ENCODE measurements at regions not wholly inside any gene's neighbourhood (a gene's known extent, or its start where the extent isn't known, plus 50 kb on each side); places are given as distances from the start of the nearest gene placed in this dataset.
A peak's percentile ranks its signal among the peaks of the same experiment; 100 is the strongest.

DNA sequence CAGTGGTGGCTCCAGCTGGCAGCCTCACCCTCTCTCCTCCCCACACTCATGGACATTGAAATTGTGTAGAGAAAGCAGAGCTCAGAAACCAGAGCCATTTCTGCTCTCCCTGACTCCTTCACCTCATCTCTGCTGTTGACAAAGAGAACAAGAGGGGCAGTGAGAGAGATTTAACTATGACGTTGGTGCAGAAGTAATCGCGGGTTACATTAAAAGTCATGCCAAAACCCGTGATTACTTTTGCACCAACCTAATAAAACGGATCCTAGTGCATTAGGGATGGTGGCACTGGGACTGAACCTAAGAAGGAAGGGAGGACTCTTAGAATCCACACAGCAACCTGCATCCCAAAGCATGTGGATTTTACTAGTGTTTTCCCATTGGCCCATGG is 113.3 kb upstream of the CDC42EP3 start:
- Histone ChIP-seq H3K27me3 (ENCODE audit: control insufficient read depth in 2 of 2, insufficient read depth in 1 of 2, low read length in 1 of 2) (no peaks in the 10 kb centered on the region), H3K4me1 (ENCODE audit: control insufficient read depth in 2 of 2, insufficient read depth in 2 of 2, low read length in 2 of 2) (peaks cover 0 to 5% of the 10 kb centered on the region in 2 donors), H3K36me3 (ENCODE audit: control insufficient read depth in 2 of 2, insufficient read depth in 2 of 2, low read length in 1 of 2) (no peaks in the 10 kb centered on the region), H3K4me3 (ENCODE audit: low read length in 2 of 2) (no peak overlapping the region), H3K9me3 (ENCODE audit: control insufficient read depth in 2 of 2, insufficient read depth in 1 of 2, low read length in 1 of 2) (peaks cover 0 to 5% of the 10 kb centered on the region in 2 donors), H3K27ac (ENCODE audit: low read depth in 1 of 2, low read length in 1 of 2) (no peak overlapping the region)
- no peak for DNase-seq (ENCODE audit: low read depth in 6 of 9, low spot score in 9 of 9)
- 96% methylated on average over 5 of the region's 5 CpGs for WGBS

DNA sequence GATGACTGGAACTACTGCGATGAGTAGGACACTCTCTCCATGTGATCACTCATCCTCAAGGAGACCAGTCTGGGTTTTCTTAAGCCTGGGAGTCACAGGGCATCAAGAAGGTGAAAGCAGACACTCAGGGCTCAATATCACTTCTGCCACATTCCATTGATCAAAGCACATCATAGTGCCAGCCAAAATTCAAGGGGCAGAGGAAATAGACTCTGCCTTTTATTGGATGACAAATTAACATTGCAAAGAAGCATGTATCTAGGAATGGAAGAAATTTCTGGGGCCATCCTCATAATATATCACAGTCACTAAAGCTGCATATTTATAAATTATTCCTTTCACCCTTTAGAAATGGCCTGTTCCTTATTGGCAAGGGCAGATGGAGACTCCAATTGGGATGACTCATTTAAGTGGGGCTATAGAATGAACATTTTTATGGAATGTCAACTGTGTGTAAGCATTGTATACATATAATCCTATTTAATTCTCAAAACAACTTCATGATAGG is 114.8 kb upstream of the CDC42EP3 start:
- no peaks in the 10 kb centered on the region for H3K27me3 ChIP-seq (ENCODE audit: control insufficient read depth in 2 of 2, insufficient read depth in 1 of 2, low read length in 1 of 2)
- peaks cover 0 to 5% of the 10 kb centered on the region in 2 donors for H3K4me1 ChIP-seq (ENCODE audit: control insufficient read depth in 2 of 2, insufficient read depth in 2 of 2, low read length in 2 of 2)
- H3K27ac ChIP-seq (ENCODE audit: low read depth in 1 of 2, low read length in 1 of 2), result no peak overlapping the region
- no peaks in the 10 kb centered on the region for H3K36me3 ChIP-seq (ENCODE audit: control insufficient read depth in 2 of 2, insufficient read depth in 2 of 2, low read length in 1 of 2)
- no peak overlapping the region for H3K4me3 ChIP-seq (ENCODE audit: low read length in 2 of 2)
- WGBS, result 100% methylated on average over 1 of the region's 1 CpG
- DNase-seq (ENCODE audit: low read depth in 6 of 9, low spot score in 9 of 9), result no peak
- peaks cover 0 to 5% of the 10 kb centered on the region in 2 donors for H3K9me3 ChIP-seq (ENCODE audit: control insufficient read depth in 2 of 2, insufficient read depth in 1 of 2, low read length in 1 of 2)

DNA sequence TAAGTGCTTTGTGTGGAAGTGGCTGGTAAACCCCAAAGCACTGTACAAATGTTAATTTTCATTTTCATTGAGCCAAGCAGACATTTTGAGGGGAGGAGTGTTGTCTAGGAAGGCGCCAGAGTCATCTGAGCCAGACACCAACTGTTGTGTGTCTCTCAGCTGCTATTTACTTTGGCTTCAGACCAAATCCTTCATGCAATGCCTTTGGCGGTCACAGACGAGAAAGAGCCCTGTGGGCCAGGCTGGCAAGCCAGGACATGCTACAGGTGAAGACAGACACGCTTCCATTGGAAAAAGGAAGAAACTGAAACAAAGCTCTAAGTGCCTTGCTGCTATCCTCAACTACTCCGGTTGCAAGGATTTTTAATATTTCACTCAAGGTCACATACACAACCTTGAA is 115.4 kb upstream of the CDC42EP3 start:
- no peaks in the 10 kb centered on the region for H3K36me3 ChIP-seq (ENCODE audit: control insufficient read depth in 2 of 2, insufficient read depth in 2 of 2, low read length in 1 of 2)
- no peaks in the 10 kb centered on the region for H3K27me3 ChIP-seq (ENCODE audit: control insufficient read depth in 2 of 2, insufficient read depth in 1 of 2, low read length in 1 of 2)
- no peak overlapping the region for H3K27ac ChIP-seq (ENCODE audit: low read depth in 1 of 2, low read length in 1 of 2)
- DNase-seq (ENCODE audit: low read depth in 6 of 9, low spot score in 9 of 9), result peak in 3 of 9 donors; percentile 3 to 43 (median 13)
- peaks cover 0 to 5% of the 10 kb centered on the region in 2 donors for H3K4me1 ChIP-seq (ENCODE audit: control insufficient read depth in 2 of 2, insufficient read depth in 2 of 2, low read length in 2 of 2)
- H3K9me3 ChIP-seq (ENCODE audit: control insufficient read depth in 2 of 2, insufficient read depth in 1 of 2, low read length in 1 of 2), result peaks cover 0 to 5% of the 10 kb centered on the region in 2 donors
- H3K4me3 ChIP-seq (ENCODE audit: low read length in 2 of 2), result no peak overlapping the region
- WGBS, result 77% methylated on average over 5 of the region's 5 CpGs

DNA sequence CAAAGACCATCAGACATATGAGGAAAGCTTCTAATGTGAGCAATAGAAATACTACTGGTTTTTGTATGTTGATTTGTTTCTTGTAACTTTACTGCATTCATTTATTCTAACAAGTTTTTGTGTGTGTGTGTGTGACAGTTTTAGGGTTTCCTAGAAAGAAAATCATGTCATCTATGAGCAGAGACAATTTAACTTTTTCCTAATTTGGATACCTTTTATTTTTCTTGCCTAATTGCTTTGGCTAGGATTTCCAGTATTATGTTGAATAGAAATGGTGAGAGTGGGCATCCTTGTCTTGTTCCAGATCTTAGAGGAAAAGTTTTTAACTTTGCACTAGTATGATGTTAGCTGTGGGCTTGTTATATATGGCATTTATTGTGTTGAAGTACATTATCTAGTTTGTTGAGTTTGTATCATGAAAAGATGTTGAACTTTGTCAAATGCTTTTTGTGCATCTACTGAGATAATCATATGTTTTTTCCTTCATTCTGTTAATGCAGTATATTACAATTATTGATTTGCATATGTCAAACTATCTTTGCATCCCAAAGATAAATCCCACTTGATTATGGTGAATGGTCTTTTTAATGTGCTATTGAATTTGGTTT is 117.3 kb upstream of the CDC42EP3 start:
- Histone ChIP-seq H3K36me3 (ENCODE audit: control insufficient read depth in 2 of 2, insufficient read depth in 2 of 2, low read length in 1 of 2) (no peaks in the 10 kb centered on the region), H3K9me3 (ENCODE audit: control insufficient read depth in 2 of 2, insufficient read depth in 1 of 2, low read length in 1 of 2) (peaks cover 0 to 5% of the 10 kb centered on the region in 2 donors), H3K4me3 (ENCODE audit: low read length in 2 of 2) (no peak overlapping the region), H3K27ac (ENCODE audit: low read depth in 1 of 2, low read length in 1 of 2) (no peak overlapping the region), H3K27me3 (ENCODE audit: control insufficient read depth in 2 of 2, insufficient read depth in 1 of 2, low read length in 1 of 2) (no peaks in the 10 kb centered on the region), H3K4me1 (ENCODE audit: control insufficient read depth in 2 of 2, insufficient read depth in 2 of 2, low read length in 2 of 2) (peaks cover 0 to 5% of the 10 kb centered on the region in 2 donors)
- no peak for DNase-seq (ENCODE audit: low read depth in 6 of 9, low spot score in 9 of 9)

DNA sequence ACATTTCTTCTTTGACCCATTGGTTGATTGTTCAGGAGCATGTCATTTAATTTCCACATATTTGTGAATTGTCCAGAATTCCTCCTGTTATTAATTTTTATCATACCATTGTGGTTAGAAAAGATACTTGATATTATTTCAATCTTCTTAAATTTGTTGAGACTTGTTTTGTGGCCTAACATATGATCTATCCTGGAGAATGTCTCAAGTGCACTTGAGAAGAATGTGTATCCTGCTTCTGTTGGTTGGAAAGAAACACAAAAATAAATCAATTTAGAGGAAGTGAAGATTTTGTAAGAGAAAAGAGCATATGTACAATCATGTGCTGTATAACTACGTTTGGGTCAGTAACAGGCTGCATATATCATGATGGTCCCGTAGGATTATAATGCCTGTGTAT is 118.6 kb upstream of the CDC42EP3 start:
- Histone ChIP-seq H3K4me3 (ENCODE audit: low read length in 2 of 2) (no peak overlapping the region), H3K27ac (ENCODE audit: low read depth in 1 of 2, low read length in 1 of 2) (no peak overlapping the region), H3K4me1 (ENCODE audit: control insufficient read depth in 2 of 2, insufficient read depth in 2 of 2, low read length in 2 of 2) (peaks cover 0 to 3% of the 10 kb centered on the region in 2 donors), H3K36me3 (ENCODE audit: control insufficient read depth in 2 of 2, insufficient read depth in 2 of 2, low read length in 1 of 2) (no peaks in the 10 kb centered on the region), H3K9me3 (ENCODE audit: control insufficient read depth in 2 of 2, insufficient read depth in 1 of 2, low read length in 1 of 2) (peaks cover 0 to 5% of the 10 kb centered on the region in 2 donors), H3K27me3 (ENCODE audit: control insufficient read depth in 2 of 2, insufficient read depth in 1 of 2, low read length in 1 of 2) (no peaks in the 10 kb centered on the region)
- DNase-seq (ENCODE audit: low read depth in 6 of 9, low spot score in 9 of 9), result no peak
- WGBS, result 82% methylated on average over 2 of the region's 2 CpGs

DNA sequence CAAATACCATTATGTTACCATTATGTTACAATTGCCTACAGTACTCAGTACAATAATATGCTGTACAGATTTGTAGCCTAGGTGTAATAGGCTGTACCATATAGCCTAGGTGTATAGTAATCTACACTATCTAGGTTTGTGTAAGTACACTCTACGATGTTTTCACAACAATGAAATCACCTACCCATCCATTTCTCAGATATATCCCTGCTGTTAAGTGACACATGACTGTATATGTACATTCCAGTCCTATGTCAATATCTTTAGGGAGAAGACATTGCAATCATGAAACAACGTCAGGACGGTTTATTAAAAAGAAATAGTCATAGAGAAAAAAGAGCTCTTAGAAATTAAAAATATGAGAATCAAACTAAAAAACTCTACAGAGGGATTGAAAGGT is 119.0 kb upstream of the CDC42EP3 start:
- no peak for DNase-seq (ENCODE audit: low read depth in 6 of 9, low spot score in 9 of 9)
- H3K36me3 ChIP-seq (ENCODE audit: control insufficient read depth in 2 of 2, insufficient read depth in 2 of 2, low read length in 1 of 2), result no peaks in the 10 kb centered on the region
- H3K4me1 ChIP-seq (ENCODE audit: control insufficient read depth in 2 of 2, insufficient read depth in 2 of 2, low read length in 2 of 2), result peaks cover 0 to 3% of the 10 kb centered on the region in 2 donors
- 96% methylated on average over 3 of the region's 3 CpGs for WGBS
- H3K9me3 ChIP-seq (ENCODE audit: control insufficient read depth in 2 of 2, insufficient read depth in 1 of 2, low read length in 1 of 2), result peaks cover 0 to 5% of the 10 kb centered on the region in 2 donors
- H3K4me3 ChIP-seq (ENCODE audit: low read length in 2 of 2), result no peak overlapping the region
- no peaks in the 10 kb centered on the region for H3K27me3 ChIP-seq (ENCODE audit: control insufficient read depth in 2 of 2, insufficient read depth in 1 of 2, low read length in 1 of 2)
- H3K27ac ChIP-seq (ENCODE audit: low read depth in 1 of 2, low read length in 1 of 2), result no peak overlapping the region

DNA sequence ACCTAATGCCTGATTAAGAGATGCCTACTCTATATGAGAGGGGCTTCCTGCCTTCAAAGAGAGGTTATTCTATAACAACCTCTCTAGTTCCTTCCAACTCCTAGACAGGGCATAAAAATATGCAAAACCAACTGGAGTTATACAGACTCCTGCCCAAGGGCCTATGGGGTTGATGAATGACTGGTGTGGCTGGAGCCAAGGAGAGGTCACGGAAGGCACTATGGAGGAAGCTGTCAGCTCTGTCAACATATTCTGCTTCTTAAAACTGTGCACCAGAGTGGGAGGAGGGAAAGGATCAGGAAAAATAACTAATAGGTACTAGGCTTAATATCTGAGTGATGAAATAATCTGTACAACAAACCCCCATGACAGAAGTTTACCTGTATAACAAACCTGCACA is 120.9 kb upstream of the CDC42EP3 start:
- WGBS, result 95% methylated on average over 1 of the region's 1 CpG

DNA sequence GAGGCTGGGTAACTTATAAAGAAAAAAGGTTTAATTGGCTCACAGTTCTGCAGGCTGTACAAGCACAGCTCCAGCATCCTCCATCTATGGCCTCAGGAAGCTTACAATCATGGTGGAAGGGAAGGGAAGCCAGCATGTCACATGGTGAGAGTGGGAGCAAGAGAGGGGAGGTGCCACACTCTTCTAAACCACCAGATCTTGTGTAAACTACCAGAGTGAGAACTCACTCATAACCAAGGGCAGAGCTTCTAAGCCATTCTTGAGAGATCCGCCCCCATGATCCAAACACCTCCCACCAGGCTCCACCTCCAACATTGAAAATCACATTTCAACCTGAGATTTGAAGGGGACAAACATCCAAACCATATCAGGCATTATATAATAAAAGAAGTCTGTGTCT is 121.6 kb upstream of the CDC42EP3 start:
- Histone ChIP-seq H3K4me1 (ENCODE audit: control insufficient read depth in 2 of 2, insufficient read depth in 2 of 2, low read length in 2 of 2) (no peaks in the 10 kb centered on the region), H3K27ac (ENCODE audit: low read depth in 1 of 2, low read length in 1 of 2) (no peak overlapping the region), H3K9me3 (ENCODE audit: control insufficient read depth in 2 of 2, insufficient read depth in 1 of 2, low read length in 1 of 2) (peaks cover 0 to 2% of the 10 kb centered on the region in 2 donors), H3K4me3 (ENCODE audit: low read length in 2 of 2) (no peak overlapping the region), H3K27me3 (ENCODE audit: control insufficient read depth in 2 of 2, insufficient read depth in 1 of 2, low read length in 1 of 2) (no peaks in the 10 kb centered on the region), H3K36me3 (ENCODE audit: control insufficient read depth in 2 of 2, insufficient read depth in 2 of 2, low read length in 1 of 2) (no peaks in the 10 kb centered on the region)
- WGBS, result 92% methylated on average over 1 of the region's 1 CpG
- no peak for DNase-seq (ENCODE audit: low read depth in 6 of 9, low spot score in 9 of 9)

More for the DNA sequence above, 120.9 kb upstream of the CDC42EP3 start:
- H3K4me3 ChIP-seq (ENCODE audit: low read length in 2 of 2), result no peak overlapping the region
- H3K4me1 ChIP-seq (ENCODE audit: control insufficient read depth in 2 of 2, insufficient read depth in 2 of 2, low read length in 2 of 2), result no peaks in the 10 kb centered on the region
- no peak for DNase-seq (ENCODE audit: low read depth in 6 of 9, low spot score in 9 of 9)
- no peaks in the 10 kb centered on the region for H3K36me3 ChIP-seq (ENCODE audit: control insufficient read depth in 2 of 2, insufficient read depth in 2 of 2, low read length in 1 of 2)
- no peak overlapping the region for H3K27ac ChIP-seq (ENCODE audit: low read depth in 1 of 2, low read length in 1 of 2)
- no peaks in the 10 kb centered on the region for H3K27me3 ChIP-seq (ENCODE audit: control insufficient read depth in 2 of 2, insufficient read depth in 1 of 2, low read length in 1 of 2)
- H3K9me3 ChIP-seq (ENCODE audit: control insufficient read depth in 2 of 2, insufficient read depth in 1 of 2, low read length in 1 of 2), result peaks cover 0 to 2% of the 10 kb centered on the region in 2 donors

DNA sequence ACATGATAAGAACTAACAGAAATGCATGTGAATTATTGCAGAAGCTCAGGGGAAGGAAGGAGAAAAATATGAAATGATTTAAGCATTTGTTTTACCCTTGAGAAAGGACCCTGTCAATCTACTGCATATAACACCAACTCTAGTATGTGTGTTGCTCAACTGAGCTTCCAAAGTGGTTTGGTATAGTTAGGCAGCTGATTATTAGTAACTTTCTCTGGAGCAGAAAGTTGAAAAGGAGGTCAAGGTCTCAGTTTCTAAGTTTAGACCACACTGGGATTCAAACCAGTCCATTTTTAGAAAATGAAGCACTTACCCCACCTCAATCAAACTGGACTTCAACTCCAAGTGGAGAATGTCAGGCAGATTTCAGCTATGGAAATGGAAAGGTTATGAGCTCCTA is 123.3 kb upstream of the CDC42EP3 start:
- no peaks in the 10 kb centered on the region for H3K4me1 ChIP-seq (ENCODE audit: control insufficient read depth in 2 of 2, insufficient read depth in 2 of 2, low read length in 2 of 2)
- DNase-seq (ENCODE audit: low read depth in 6 of 9, low spot score in 9 of 9), result no peak
- no peaks in the 10 kb centered on the region for H3K9me3 ChIP-seq (ENCODE audit: control insufficient read depth in 2 of 2, insufficient read depth in 1 of 2, low read length in 1 of 2)
- H3K27ac ChIP-seq (ENCODE audit: low read depth in 1 of 2, low read length in 1 of 2), result no peak overlapping the region
- no peak overlapping the region for H3K4me3 ChIP-seq (ENCODE audit: low read length in 2 of 2)
- no peaks in the 10 kb centered on the region for H3K27me3 ChIP-seq (ENCODE audit: control insufficient read depth in 2 of 2, insufficient read depth in 1 of 2, low read length in 1 of 2)
- H3K36me3 ChIP-seq (ENCODE audit: control insufficient read depth in 2 of 2, insufficient read depth in 2 of 2, low read length in 1 of 2), result no peaks in the 10 kb centered on the region

Data from thymus (tissue), 11 donors.